ENCODE measurements at regions not wholly inside any gene's neighbourhood (a gene's known extent, or its start where the extent isn't known, plus 50 kb on each side); places are given as distances from the start of the nearest gene placed in this dataset.

DNA sequence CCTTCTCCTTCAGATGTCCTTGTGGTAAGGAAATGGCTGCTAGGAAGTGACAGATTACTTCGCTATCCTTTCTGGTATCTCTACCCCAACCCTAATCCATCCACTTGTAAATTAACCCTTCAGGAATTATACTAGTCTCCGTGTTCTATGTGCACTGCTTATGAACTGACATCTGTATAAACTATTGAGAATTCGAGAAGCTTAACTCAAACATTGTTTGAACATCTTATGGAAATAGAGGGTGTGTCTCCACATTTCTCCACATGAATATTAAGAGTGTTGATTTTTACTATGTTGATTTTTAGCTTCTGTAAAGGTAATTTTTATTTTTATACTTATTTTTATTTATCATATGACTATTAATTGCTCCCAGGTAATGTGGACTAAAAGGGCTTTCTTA lies 457.6 kb upstream of the ZNF337 start:
- no peak for TF ChIP-seq SMAD4 (CRISPR knock-in tag; conservative IDR thresholded peaks at IDR 0.05)
- TF ChIP-seq NR1H2 (CRISPR knock-in tag; IDR thresholded peaks at IDR 0.05) = no peak
- TF ChIP-seq, protein P1, sequence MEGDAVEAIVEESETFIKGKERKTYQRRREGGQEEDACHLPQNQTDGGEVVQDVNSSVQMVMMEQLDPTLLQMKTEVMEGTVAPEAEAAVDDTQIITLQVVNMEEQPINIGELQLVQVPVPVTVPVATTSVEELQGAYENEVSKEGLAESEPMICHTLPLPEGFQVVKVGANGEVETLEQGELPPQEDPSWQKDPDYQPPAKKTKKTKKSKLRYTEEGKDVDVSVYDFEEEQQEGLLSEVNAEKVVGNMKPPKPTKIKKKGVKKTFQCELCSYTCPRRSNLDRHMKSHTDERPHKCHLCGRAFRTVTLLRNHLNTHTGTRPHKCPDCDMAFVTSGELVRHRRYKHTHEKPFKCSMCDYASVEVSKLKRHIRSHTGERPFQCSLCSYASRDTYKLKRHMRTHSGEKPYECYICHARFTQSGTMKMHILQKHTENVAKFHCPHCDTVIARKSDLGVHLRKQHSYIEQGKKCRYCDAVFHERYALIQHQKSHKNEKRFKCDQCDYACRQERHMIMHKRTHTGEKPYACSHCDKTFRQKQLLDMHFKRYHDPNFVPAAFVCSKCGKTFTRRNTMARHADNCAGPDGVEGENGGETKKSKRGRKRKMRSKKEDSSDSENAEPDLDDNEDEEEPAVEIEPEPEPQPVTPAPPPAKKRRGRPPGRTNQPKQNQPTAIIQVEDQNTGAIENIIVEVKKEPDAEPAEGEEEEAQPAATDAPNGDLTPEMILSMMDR (IDR thresholded peaks at IDR 0.05 in 2 of 3, conservative IDR thresholded peaks at IDR 0.05 in 1 of 3; ENCODE audit: insufficient read depth in 2 of 3, low read depth in 1 of 3, low read length in 3 of 3) = no peak
